NCI-H2227 treated with DMSO at 0.1 percent for 48 hours (cell line): ENCODE measurements at regions not wholly inside any gene's neighbourhood (a gene's known extent, or its start where the extent isn't known, plus 50 kb on each side); places are given as distances from the start of the nearest gene placed in this dataset.
A peak's percentile ranks its signal among the peaks of the same experiment; 100 is the strongest.

Experiments
- DNase-seq: peaks from one replicate; lab custom pipeline; 2025; lab: John Stamatoyannopoulos, UW

- DNase-seq, result no peak
These were observed 630.3 kb upstream of the ARID1B start for GRCh38 chr6:156146891-156147290.

- no peak for DNase-seq
These were observed 645.8 kb upstream of the ARID1B start for GRCh38 chr6:156131221-156131903.

DNA sequence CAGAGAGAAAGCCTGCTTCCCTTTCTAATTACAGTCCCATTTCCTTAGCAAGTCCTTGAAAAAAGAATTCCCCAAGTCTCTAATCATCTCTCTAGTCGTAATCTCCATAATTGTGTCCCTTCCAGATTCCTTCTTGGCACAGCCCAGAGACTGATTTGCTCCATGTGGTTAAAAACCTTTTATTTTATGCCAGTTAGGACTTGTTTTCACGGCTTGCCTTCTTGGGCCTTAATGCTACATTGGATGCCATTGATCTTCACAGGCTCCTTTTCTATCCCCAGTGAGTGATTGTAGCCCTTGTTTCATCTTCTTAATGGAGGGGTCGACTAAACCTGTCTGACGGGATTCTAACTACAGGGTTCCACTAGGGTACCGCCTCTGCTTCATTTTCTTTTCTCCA, 650.6 kb upstream of the ARID1B start:
- no peak for DNase-seq

- DNase-seq, result no peak
These were observed 651.3 kb upstream of the ARID1B start for GRCh38 chr6:156125844-156126243.

DNA sequence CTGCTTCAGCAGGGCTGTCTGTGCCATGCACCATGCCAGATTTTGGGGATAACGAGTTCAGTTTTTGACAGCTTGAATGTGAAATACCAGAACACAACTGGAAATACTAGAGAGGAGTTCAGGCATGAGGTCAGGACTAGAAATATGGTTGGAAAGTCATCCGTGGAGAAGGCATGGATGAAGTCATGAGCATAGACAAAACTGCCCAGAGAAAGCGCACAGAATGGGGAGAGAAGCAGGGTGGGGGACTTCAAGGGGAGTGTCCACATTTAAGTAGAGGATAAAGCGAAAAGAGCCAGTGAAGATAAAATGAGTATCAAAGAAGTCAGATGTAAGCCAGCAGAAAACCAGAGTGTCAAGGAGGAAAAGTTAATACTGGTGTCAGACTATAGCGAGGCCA, 653.4 kb upstream of the ARID1B start:
- DNase-seq, result no peak

GRCh38 chr6:156121973-156122372, 655.2 kb upstream of the ARID1B start:
- no peak for DNase-seq

DNA sequence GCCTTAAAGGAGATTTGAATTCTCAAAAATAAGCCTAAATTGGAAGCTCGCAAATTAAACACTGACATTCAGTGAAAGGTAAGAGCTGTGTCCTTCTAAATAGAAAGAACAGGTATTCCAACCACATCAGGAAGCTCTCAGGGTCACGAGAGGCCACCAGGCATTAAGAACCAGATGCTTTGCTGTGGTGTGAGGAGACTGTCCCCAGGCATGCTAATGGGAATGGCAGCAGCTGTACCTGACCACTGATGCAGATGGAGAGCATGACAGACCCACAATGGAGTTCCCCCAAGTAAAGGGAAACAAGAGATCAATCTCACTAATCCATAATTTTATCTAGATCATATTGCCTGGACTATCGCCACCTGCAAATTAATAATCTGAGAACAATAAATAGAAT, 658.9 kb upstream of the NOX3 start:
- no peak for DNase-seq

- no peak for DNase-seq
These were observed 658.0 kb upstream of the NOX3 start for GRCh38 chr6:156113631-156114030.

DNA sequence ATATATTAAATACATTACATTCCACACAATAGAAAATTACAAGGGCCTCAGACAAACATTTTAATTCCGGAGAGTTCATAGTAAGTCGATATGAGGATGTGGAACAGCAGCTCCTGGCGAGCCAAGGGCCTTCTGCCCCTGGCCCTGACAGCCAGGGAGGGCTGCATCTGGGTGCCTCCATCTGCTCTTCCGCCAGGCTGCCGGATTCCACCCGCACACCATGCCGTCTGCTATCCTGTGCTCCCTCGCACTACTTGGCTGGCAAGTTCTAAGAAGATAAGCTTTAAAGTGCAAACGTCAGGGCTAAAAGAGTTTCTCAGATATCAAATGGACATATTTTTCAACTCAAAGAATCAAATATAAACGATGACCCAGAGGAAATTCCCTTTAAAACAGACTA, 656.3 kb upstream of the NOX3 start:
- DNase-seq, result no peak

- DNase-seq, result no peak
These were observed 654.6 kb upstream of the NOX3 start for GRCh38 chr6:156110249-156110648.

DNA sequence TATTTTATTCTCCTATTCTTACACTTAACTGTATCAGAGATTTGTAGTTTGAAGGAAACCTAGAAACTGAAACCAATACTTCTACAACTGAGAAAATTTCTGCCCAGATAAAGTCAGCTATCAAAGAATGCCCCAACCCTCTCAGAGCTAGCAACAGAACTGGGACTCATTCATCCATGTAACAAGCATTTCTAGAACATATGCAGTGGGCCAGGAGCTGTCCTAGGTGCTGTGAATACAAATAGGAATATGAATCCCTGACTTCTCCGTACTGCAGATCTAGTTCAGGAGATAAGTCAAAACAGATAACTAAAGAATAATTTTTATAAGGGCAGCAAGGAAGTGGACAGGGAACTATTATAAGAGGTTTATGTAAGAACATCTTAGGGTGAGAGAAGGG, 654.1 kb upstream of the NOX3 start:
- no peak for DNase-seq

DNA sequence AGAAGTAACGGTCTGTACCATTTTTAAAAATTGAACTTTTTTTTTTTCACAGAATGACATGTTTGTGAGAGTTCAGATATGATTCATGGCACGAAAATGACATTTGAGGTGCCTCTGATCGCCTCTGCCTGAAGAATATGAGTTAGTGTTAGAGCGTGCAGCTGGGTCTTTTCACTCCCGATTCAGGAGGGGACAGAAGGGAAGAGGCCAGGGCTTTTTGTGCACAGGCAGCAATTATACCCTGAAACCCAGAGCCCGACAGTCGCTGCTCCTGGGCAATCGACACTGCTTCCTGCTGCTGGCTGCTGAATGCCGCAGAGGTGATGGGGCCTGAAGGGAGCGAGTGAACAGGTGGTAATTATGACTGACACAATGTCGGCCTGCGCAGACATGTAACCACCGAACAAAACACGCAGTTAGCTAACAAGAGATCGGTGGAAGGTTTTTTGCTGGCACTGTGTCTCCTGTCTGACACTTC, 652.0 kb upstream of the NOX3 start:
- peak; percentile 84 for DNase-seq

GRCh38 chr6:156102129-156102528, 646.5 kb upstream of the NOX3 start:
- no peak for DNase-seq

DNA sequence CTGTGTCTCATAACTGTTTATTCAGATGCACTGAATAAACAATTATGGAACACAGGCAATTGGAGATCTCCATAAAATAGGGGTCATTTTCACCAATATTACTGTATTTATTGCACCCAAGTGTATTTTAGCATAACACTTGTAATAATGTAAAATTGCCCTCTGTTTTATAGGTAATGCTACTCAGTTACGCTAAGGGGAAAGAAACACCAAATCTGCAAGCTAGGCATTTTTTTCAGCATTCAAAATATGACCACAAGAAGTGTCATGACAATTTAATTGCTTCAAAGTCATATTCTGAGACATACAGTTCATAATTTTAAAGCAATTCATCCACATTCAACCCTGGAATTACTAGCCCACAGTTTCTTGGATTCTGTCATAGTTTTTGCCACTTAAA, 643.2 kb upstream of the NOX3 start:
- DNase-seq, result no peak

DNA sequence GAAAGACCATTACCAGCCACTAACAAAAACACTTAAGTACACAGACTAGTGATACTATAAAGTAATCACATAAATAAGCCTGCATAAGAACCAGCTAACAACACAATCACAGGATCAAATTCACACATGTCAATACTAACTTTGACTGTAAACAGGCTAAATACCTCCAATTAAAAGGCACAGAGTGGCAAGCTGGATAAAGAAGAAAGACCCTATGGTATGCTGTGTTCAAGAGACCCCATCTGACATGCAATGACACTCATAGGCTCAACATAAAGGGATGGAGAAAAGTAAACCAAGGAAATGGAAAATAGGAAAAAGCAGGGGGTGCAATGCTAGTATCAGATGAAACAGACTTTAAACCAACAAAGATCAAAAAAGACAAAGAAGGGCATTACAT, 631.8 kb upstream of the NOX3 start:
- no peak for DNase-seq

- no peak for DNase-seq
These were observed 626.4 kb upstream of the NOX3 start for GRCh38 chr6:156082012-156082411.

DNA sequence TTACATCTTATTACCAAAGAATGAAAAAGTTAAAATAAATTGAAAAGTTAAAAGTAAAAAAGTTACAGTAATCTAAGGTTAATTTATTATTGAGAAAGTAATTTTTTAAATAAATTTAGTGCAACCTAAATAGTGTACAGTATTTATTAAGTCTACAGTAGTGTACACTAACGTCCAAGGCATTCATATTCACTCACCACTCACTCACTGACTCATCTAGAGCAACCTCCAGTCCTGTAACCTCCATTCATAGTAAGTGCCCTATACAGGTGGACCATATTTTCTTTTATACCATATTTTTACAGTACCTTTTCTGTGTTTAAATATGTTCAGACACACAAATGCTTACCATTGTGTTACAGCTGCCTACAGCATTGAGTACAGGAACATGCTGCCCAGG, 624.7 kb upstream of the NOX3 start:
- DNase-seq, result no peak

- no peak for DNase-seq
These were observed 613.2 kb upstream of the NOX3 start for GRCh38 chr6:156068881-156069280.

GRCh38 chr6:156065849-156066248, 610.2 kb upstream of the NOX3 start:
- no peak for DNase-seq

GRCh38 chr6:156062091-156062563, 606.5 kb upstream of the NOX3 start:
- DNase-seq, result no peak

GRCh38 chr6:156061465-156061864, 605.8 kb upstream of the NOX3 start:
- no peak for DNase-seq

- DNase-seq, result no peak
These were observed 604.4 kb upstream of the NOX3 start for GRCh38 chr6:156060013-156060412.

DNA sequence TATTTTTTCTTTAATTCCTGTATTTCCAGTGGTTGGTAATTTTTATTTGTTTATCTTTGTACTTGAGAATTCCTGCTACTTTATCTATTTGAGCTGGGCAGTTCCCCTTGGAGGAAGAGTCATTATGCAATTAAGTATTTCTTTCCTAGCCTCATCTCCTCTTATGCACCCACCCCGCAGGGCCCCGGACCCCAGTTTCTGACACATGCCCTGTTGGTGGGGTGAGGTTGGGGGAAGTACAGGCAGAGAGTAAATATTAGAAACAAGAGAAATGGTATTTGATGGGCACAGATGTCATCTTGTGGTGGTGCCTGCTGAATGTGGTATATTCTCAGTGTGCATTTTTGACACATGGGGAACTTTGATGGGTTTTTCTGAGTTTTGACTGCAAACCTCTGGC, 602.7 kb upstream of the NOX3 start:
- no peak for DNase-seq

GRCh38 chr6:156057869-156058268, 602.2 kb upstream of the NOX3 start:
- no peak for DNase-seq
